Stimulated activated naive CD4-positive, alpha-beta T cell treated with Interleukin-2 at 50 U/mL for 16 hours (primary cell): ENCODE measurements at regions not wholly inside any gene's neighbourhood (a gene's known extent, or its start where the extent isn't known, plus 50 kb on each side); places are given as distances from the start of the nearest gene placed in this dataset.
"Not testable (repeated sequence)": the region's sequence is repeated elsewhere in the genome, so short reads cannot be mapped to it uniquely, and the experiment has no call there.

Experiments used
- DNase-seq: peaks from one replicate; lab custom pipeline; 2025; lab: John Stamatoyannopoulos, UW

GRCh38 chr3:68676136-68676535, 256.2 kb downstream of the TAFA4 start:
- DNase-seq, result no peak

DNA sequence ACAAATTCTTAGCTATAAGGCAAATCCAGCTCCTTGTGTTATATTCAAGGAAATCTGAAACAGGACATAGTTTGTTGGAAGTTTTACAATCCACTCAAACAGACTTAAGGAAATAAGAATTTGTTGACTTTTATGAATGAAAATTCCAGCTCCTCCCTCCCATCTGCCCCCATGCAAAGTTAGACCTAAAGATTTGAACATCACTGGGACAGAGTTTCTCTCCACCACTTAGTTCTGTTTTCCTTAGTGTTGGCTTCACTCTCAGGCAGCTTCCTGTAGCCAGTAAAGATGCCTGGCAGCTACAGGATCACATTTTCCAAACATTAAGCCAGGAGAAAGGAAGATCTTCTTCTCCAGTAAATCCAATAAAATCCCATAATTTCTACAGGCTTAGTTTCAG, 265.0 kb downstream of the TAFA4 start:
- no peak for DNase-seq

DNA sequence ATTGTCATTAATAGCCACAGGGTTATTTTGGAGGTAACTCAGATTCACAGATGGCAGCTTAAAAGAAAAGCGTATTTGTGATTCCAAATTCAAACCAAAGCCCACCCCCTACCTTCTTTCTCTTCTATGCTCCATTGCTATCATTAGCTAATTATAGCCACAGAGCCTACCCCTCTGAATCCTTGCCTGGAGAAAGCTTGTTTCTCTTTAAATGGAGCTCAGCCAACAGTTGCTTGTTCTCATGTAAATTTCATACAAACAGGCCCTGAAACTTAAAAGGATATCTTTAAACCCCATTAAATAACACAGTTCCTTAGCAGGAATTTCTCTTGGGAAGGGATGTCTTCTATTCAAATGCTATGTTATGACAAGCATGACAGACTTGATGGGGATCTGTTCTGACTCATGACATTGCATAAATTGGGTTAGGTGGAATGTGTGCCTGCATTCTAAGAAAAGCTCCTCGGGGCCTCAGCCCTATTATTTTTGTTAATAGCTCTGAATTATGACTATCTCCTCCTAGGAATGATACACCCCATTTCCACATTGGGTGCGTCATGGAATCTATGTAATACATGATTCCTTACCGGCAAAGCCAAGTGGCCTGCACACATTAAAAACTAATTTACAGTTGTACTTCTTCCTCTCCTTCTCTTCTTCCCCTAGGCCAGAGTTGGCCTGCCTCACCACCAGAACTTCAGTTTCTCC, 265.8 kb downstream of the TAFA4 start:
- no peak for DNase-seq

GRCh38 chr3:68664276-68664675, 268.1 kb downstream of the TAFA4 start:
- no peak for DNase-seq

GRCh38 chr3:68662176-68662575, 270.2 kb downstream of the TAFA4 start:
- DNase-seq, result no peak

GRCh38 chr3:68650657-68651056, 281.7 kb downstream of the TAFA4 start:
- not testable (repeated sequence) for DNase-seq

GRCh38 chr3:68648494-68648893, 283.9 kb downstream of the TAFA4 start:
- no peak for DNase-seq

DNA sequence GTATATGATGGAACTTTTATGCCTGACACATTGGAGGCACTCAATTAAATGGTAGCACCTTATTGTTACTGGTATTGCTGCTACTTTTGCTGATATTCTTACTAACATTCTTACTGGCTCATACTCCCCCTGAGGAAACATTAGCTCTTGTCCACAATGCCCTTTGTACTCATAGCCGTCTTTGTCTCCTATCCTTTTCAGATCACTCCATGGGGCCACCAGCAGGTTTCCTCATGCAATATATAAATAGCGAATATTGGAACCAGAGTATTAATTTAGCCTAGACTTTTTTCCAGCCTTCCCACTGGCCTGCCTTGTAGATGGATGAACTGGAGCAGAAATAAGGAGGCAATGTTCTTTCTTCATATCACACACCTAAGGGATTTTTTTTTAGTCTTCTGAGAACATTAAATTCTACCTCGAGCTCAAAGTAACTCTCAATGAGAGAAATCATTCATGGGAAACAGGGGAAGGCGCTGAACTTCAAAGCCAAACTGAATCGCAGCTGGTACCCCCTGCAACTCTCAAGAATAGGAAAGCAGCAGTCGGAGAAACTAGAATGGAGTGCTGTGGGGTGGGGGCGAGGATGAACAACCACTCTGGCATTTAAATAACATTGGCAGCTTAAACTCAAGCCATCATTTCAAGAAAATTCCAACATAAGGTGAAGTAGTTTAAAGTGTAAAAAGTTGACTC, 300.3 kb downstream of the TAFA4 start:
- no peak for DNase-seq

DNA sequence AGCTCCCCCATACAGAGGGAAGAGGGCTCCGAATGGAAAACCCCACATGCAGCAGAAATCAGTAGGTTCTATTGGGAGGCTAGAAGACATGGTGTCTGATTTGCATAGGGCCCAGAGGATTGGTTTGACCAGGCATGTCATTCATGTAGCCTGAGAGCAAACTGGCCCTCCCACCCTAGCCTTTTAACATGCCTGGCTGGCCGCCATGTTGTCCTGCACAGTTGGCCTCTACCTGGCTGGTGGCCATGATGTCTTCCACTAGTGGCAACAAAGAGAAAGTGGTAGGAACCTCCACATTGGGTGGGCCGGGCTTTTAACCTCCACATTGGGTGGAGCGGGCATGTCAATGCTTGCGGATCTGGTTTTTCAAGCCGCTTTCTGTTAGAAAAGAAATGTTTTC, 312.1 kb downstream of the TAFA4 start:
- DNase-seq, result no peak

DNA sequence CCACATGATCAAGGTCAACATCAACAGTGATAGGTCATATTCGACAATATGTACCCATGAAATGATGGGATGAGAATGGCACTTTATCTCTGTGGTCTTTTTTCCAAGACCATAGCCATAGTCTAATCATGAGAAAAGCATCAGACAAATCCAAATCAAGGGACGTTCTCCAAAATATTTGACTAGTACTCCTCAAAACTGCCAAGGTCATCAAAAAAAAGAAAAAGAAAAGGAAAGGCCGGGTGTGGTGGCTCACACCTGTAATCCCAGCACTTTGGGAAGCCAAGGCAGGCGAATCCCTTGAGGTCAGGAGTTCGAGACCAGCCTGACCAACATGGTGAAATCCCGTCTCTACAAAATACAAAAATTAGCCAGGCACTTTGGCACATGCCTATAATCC, 318.3 kb downstream of the TAFA4 start:
- no peak for DNase-seq

GRCh38 chr3:68571321-68571720, 361.0 kb downstream of the TAFA4 start:
- DNase-seq, result no peak

DNA sequence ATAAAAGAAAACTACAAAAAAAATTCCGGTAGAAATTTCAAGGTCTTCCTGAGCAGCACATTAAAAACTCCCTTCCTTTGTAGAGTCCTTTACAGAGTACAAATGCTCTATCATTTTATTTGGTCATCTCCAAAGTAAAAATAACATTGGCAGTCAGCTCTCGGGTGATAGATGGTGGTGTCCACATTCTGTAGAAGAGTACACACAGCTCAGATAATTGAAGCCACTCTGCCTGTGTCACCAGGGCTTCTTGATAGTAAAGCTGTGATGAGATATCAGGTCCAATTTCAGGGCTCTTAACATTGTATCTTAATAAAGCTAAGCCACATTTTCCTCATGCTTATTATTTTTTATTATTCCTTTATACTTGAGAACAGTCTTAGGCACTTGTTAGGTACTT, 371.6 kb downstream of the TAFA4 start:
- DNase-seq, result no peak

DNA sequence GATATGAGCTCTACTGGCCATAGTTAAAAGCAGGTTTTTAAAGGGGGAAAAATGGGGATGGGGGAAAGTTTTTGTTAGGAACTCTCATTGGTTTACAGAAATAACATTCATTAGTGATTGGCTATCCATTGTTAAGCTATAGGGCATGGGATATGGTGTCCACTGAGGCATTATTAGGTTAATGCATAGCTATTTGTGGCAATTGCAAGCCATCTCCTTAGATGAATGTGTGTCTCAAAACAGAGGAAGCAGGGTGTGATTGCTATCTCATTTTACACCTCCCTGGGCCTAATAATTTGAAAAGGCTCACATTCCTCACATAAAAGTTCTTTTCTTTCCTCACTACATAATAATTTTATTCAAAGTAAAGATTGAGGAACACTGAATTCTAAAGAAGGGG, 396.6 kb downstream of the TAFA4 start:
- DNase-seq, result no peak

- no peak for DNase-seq
Observed at GRCh38 chr3:68523330-68523729, 409.0 kb downstream of the TAFA4 start.

DNA sequence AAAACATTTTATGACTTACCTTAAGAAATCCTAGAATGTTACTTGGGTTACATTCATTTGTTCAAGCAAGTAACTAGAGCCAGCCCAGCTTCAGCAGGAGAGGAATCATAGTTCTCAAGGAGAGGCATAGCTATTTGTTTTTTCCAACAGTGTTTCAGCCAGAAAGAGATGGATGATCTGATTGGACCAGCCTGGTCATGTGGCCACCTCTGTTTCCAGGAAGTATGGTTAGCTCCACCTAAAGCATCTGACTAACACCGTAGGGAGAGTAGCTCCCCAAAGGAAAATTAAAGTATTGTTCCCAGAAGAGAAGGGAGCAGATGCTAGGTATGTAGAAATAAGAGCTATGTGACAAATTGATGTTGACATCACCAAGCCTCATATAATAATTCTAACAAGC, 417.1 kb downstream of the TAFA4 start:
- no peak for DNase-seq

DNA sequence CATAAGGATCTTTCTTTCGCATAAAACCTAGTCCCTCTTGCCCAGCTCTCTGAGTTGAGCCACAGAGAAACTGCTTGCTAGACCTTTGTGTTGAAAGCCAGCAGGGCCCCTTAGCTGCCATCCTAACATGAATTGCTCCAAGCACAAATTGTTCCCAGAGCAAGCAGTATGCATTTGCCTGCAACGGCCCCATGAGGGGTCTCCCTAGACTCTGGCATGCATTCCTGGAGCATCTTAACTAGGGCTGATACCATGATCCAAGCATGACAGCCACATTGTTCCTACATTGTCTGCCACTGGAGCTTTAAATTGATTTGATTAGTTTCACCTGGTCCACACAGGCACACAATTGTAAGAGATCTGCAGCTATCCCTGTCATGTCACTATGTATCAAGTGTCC, 428.1 kb downstream of the TAFA4 start:
- no peak for DNase-seq

DNA sequence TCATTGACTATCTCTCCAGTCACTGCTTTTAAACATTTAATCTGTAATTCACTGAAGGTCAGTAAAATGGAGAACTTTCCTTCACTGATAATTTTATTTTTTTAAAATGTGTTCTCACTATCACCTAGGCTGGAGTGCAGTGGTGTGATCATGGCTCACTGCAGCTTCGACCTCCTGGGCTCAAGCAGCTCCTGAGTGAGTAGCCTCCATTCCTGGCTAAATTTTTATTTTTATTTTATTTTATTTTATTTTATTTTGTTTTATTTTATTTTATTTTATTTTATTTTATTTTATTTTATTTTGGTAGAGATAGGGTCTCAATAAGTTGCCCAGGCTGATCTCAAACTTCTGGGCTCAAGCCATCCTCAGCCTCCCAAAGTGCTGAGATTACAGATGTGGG, 446.5 kb downstream of the TAFA4 start:
- not testable (repeated sequence) for DNase-seq

DNA sequence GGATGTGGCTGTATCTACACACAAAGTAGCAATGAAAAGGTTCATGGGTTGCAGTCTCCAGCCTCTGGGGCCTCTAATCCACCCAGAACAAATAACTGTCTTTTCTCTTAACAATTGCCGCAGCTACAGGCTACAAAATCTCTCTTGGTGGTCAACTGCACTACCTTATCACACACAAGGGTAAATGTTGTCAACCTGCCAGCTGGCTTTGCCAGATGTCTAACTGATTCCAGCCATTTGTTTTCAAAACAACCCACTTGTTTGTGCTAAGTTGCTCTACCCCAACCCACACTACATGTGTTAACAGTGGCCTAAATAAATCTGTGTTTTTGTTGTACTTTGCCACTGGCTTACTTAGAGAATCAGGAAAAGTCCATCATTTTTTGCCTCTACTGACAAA, 447.3 kb downstream of the TAFA4 start:
- DNase-seq, result no peak

DNA sequence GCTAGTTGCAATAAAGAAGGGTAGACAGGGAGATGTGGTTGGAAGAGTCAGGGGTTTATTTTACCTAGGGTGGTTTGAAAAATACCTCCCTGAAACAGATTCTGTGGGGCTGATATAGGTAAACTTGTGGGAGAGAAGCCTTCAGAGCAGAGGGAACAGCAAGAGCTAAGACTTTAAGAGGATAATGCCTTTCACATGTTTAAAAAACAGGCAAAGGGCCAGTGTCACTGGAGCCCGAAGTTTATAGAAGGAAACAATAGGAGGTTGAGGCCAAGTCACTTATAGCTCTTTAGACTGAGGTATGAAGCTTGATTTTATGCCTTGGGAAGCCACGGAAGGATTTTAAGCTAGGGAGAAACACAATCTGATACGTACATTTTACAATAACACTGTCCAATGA, 448.7 kb downstream of the TAFA4 start:
- DNase-seq, result no peak

GRCh38 chr3:68483041-68483440, 449.3 kb downstream of the TAFA4 start:
- DNase-seq, result no peak

DNA sequence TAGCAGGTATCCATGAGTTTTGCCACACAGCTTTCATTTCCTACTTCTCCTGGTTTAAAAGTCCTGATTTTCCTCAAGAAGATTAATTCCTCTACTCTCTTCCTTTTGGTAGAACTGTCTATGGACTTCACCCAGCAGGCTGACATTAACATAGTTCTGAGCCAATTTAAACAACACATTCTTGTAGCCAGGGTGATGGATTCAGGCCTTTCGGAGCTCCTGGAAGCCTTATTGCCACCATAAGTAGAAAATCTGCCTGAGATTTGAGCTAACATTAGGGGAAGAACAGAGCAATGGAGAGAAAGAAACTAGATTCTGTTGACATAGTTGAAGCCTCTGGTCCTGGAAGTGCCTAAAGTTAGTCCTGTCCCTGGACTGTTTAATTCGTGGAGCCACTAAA, 449.8 kb downstream of the TAFA4 start:
- no peak for DNase-seq

DNA sequence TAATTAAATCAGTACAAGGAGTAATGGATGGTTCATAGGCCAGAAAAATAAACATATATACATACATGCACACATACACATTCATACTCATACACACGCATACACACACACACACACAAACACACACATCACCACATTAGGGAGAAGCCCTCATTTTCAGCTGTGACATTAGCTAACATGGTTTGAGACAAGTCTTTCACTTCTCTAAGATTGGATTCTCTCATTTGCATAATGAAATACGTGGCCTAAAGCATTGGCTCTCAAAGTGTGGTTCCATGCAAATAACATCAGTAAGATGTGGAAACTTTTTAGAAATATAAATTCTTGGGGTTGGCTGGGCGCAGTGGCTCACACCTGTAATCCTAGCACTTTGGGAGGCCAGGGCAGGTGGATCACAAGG, 452.6 kb downstream of the TAFA4 start:
- DNase-seq, result no peak

GRCh38 chr3:68468695-68469375, 463.5 kb downstream of the TAFA4 start:
- DNase-seq, result no peak
